K562 (cell line): ENCODE measurements at regions not wholly inside any gene's neighbourhood (a gene's known extent, or its start where the extent isn't known, plus 50 kb on each side); places are given as distances from the start of the nearest gene placed in this dataset.
"Not testable (repeated sequence)": the region's sequence is repeated elsewhere in the genome, so short reads cannot be mapped to it uniquely, and the experiment has no call there.

Experiments
- ATAC-seq: fragments of 200-7000 bp; cut with Tn5 transposase; 3 replicates; pipeline ENCODE4 v1.9.1; 2020; ENCODE audit warnings: moderate library complexity
- BruUV-seq: library from RNA; stranded (reverse); fragments of 400-500 nt; replicated peaks from 2 replicates; lab custom pipeline; 2021; lab: Mats Ljungman, UMichigan
- CTCF ChIA-PET: fragments of 300-600 bp; formaldehyde crosslinking; extraction: SDS; loops from one replicate; lab custom pipeline; 2021; ENCODE audit warnings: low intra/inter-chr PET ratio; lab: Yijun Ruan, JAX
- POLR2A ChIA-PET: fragments of 300-600, 350-650 bp; sonication (Branson Sonifier 250); formaldehyde crosslinking; extraction: SDS; loops from one replicate; lab custom pipeline; 2021; ENCODE audit warnings: antibody characterized with exemption, inconsistent platforms; lab: Yijun Ruan, JAX
- DNase-seq, 4 experiments: peaks; one replicate each; pipeline versions ENCODE4 v3.0.0 to v3.0.0-alpha.2; 2011 to 2018; ENCODE audit warnings: low spot score in 3 of 4, mixed read lengths in 3 of 4; ENCODE audit errors: extremely low read depth in 1 of 4
- FAIRE-seq: peaks from 2 replicates; lab custom pipeline; 2011; peaks lifted over from hg19 to GRCh38; lab: Jason Lieb, UNC
- H2AFZ ChIP-seq: 2 replicates; pipeline ENCODE4 v1.6.0; 2011; ENCODE audit warnings: low read depth, low read length, control low read depth, inconsistent platforms
- H3K27ac ChIP-seq: fragments of 200-600 bp; 3 replicates; pipeline ENCODE4 v1.8.0; 2011; ENCODE audit warnings: low read depth, mild to moderate bottlenecking, control low read depth, inconsistent platforms, low read length, moderate library complexity, mixed read lengths; ENCODE audit errors: extremely low read depth
- H3K27me3 ChIP-seq, 2 experiments: fragments of 300-600 bp in 1 of 2; 2 replicates in 1 of 2; 3 replicates in 1 of 2; pipeline versions ENCODE4 v1.6.0 to v1.8.0; 2011; ENCODE audit warnings: inconsistent platforms in 2 of 2, low read length in 2 of 2, mild to moderate bottlenecking in 1 of 2, mixed read lengths in 1 of 2, moderate library complexity in 1 of 2; ENCODE audit not compliant: control insufficient read depth in 2 of 2, insufficient read depth in 2 of 2
- H3K36me3 ChIP-seq: fragments of 300-600 bp; 3 replicates; pipeline ENCODE4 v1.8.0; 2011; ENCODE audit warnings: mild to moderate bottlenecking, low read length, inconsistent platforms; ENCODE audit not compliant: control insufficient read depth, insufficient read depth
- H3K4me1 ChIP-seq, 2 experiments: fragments of 200-600 bp in 1 of 2; replicated peaks in 1 of 2; 2 replicates in 1 of 2; 3 replicates in 1 of 2; pipeline versions ENCODE4 v1.5.1 to v1.8.0; 2011; ENCODE audit warnings: inconsistent platforms in 2 of 2, low read length in 2 of 2, mild to moderate bottlenecking in 1 of 2, mixed read lengths in 1 of 2, moderate library complexity in 1 of 2; ENCODE audit not compliant: control insufficient read depth in 2 of 2, insufficient read depth in 2 of 2
- H3K4me2 ChIP-seq: 2 replicates; pipeline ENCODE4 v1.6.1; 2011; ENCODE audit warnings: low read length, control low read depth, inconsistent platforms, mixed read lengths; ENCODE audit not compliant: insufficient read depth
- H3K4me3 ChIP-seq: fragments of 200-600 bp; sonication (generic), shearing (Covaris generic); 2 replicates; pipeline ENCODE4 v1.5.1; 2016; ENCODE audit warnings: control low read depth, inconsistent platforms
- H3K79me2 ChIP-seq: fragments of 200-600 bp; 3 replicates; pipeline ENCODE4 v1.8.0; 2011; ENCODE audit warnings: low read length, inconsistent platforms; ENCODE audit not compliant: control insufficient read depth, insufficient read depth
- H3K9ac ChIP-seq, 2 experiments: 2 replicates each; pipeline versions ENCODE4 v1.6.0 to v1.6.1; 2011; ENCODE audit warnings: low read depth in 2 of 2, low read length in 2 of 2, control low read depth in 1 of 2, inconsistent platforms in 1 of 2, mild to moderate bottlenecking in 1 of 2, mixed read lengths in 1 of 2; ENCODE audit not compliant: insufficient read depth in 1 of 2
- H3K9me1 ChIP-seq: one replicate; pipeline ENCODE4 v1.6.0; 2011; ENCODE audit warnings: inconsistent platforms, mild to moderate bottlenecking, low read length, moderate library complexity; ENCODE audit not compliant: control insufficient read depth, insufficient read depth
- H3K9me3 ChIP-seq: replicated peaks from 2 replicates; pipeline ENCODE4 v1.5.1; 2011; ENCODE audit warnings: low read depth, low read length, inconsistent platforms; ENCODE audit not compliant: control insufficient read depth, insufficient read depth
- H4K20me1 ChIP-seq: replicated peaks from 2 replicates; pipeline ENCODE4 v1.6.1; 2011; ENCODE audit warnings: low read length, inconsistent platforms, mixed read lengths; ENCODE audit not compliant: control insufficient read depth, insufficient read depth
- BMI1 ChIP-seq: fragments of 150-350 bp; IDR thresholded peaks from 2 replicates; pipeline ENCODE4 v1.6.1; 2014; ENCODE audit warnings: low read length
- NR2C1 ChIP-seq, 2 experiments: fragments of 450-650 bp; IDR thresholded peaks; 2 replicates each; pipeline ENCODE4 v1.6.1; 2017; ENCODE audit warnings: mild to moderate bottlenecking in 2 of 2, antibody characterized with exemption in 1 of 2, inconsistent platforms in 1 of 2, missing compliant biosample characterization in 1 of 2, missing genetic modification characterization in 1 of 2
- RB1 ChIP-seq: fragments of 450-650 bp; IDR thresholded peaks from 2 replicates; pipeline ENCODE4 v1.6.1; 2017; ENCODE audit warnings: low read depth, mild to moderate bottlenecking
- RBBP5 ChIP-seq: fragments of 200-600 bp; sonication (generic); IDR thresholded peaks from 2 replicates; pipeline ENCODE4 v1.6.1; 2012; ENCODE audit warnings: borderline replicate concordance, mild to moderate bottlenecking, low read length, control low read depth, inconsistent platforms; ENCODE audit not compliant: insufficient read depth, poor library complexity, severe bottlenecking
- ZBTB9 ChIP-seq: fragments of 450-650 bp; formaldehyde crosslinking; IDR thresholded peaks from 2 replicates; pipeline ENCODE4 v1.4.0; 2020; ENCODE audit warnings: mild to moderate bottlenecking, moderate library complexity
- ZNF75A ChIP-seq: fragments of 450-650 bp; formaldehyde crosslinking; IDR thresholded peaks from 2 replicates; pipeline ENCODE4 v1.4.0; 2020; ENCODE audit warnings: mild to moderate bottlenecking
- WGBS: fragments of 100-300 bp; shearing (Covaris generic); methylation state at CpG from one replicate; pipeline ENCODE4 v1.1.6; 2016; ENCODE audit warnings: low coverage, mixed read lengths; ENCODE audit not compliant: insufficient coverage; ENCODE audit errors: missing lambda C conversion rate; 5-methylcytosine and 5-hydroxymethylcytosine counted together
- in situ Hi-C: fragments of 300-500 bp; cut with MboI; formaldehyde crosslinking; loops from 4 replicates; pipeline ENCODE4 v1.15.0; 2018; ENCODE audit warnings: inconsistent platforms, mixed read lengths
- intact Hi-C: fragments of 100-400 bp; cut with micrococcal nuclease; formaldehyde crosslinking; loops from 2 replicates; pipeline ENCODE4 v1.14.2; 2022
- TF ChIP-seq, protein P1 (sequence below): sonication (generic); formaldehyde crosslinking; IDR thresholded peaks from 2 replicates; pipeline ENCODE4 v1.8.1; 2023; ENCODE audit warnings: mild to moderate bottlenecking, missing genetic modification reagents
- TF ChIP-seq, protein P2 (sequence below): sonication (generic); formaldehyde crosslinking; IDR thresholded peaks from 2 replicates; pipeline ENCODE4 v1.8.1; 2023; ENCODE audit warnings: mild to moderate bottlenecking, missing genetic modification reagents, moderate library complexity
- TF ChIP-seq, protein P3 (sequence below): fragments of 250-450 bp; sonication (Bioruptor Pico); IDR thresholded peaks from 2 replicates; pipeline ENCODE4 v1.8.0; 2022; ENCODE audit warnings: inconsistent platforms, mild to moderate bottlenecking, moderate library complexity, borderline replicate concordance

GRCh38 chr7:119886525-119886924 lies 386.4 kb upstream of the KCND2 start:
- peak; percentile 95 for TF ChIP-seq ZNF75A (CRISPR knock-in tag)
- DNase-seq, H3K4me1 ChIP-seq, H3K4me3 ChIP-seq, in situ Hi-C loops, H3K4me2 ChIP-seq, ATAC-seq, POLR2A ChIA-PET, H3K27ac ChIP-seq, H3K9ac ChIP-seq, H3K9me1 ChIP-seq, H4K20me1 ChIP-seq, H2AFZ ChIP-seq, H3K27me3 ChIP-seq, CTCF ChIA-PET, BruUV-seq, FAIRE-seq, intact Hi-C loops: not testable (repeated sequence)
- 56% methylated on average over 3 of the region's 3 CpGs for WGBS
- Histone ChIP-seq H3K79me2 (peaks cover 92% of the 10 kb centered on the region), H3K36me3 (peaks cover 39% of the 10 kb centered on the region), H3K9me3 (peaks cover 15% of the 10 kb centered on the region)

DNA sequence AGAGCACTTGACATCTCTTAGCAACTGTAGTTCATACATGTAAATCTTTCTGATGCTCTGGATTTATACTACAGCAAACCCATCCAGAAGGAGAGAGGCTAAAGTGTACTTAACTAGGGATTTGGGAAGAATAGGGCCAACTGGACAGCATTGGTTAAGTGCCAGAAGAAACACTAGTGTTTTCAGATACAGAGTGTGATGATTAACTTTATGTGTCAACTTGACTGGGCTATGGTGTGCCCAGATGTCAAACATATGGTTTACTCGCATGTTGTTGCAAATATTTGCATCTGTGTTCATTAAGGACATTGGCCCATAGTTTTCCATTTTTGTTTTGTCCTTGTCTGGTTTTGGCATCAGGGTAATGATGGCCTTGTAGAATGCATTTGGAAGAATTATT lies 384.7 kb upstream of the KCND2 start:
- H3K27me3 ChIP-seq = no peaks in the 10 kb centered on the region
- H3K36me3 ChIP-seq = peaks cover 39% of the 10 kb centered on the region
- FAIRE-seq = no peak
- H3K9me1 ChIP-seq = no peaks in the 10 kb centered on the region
- ATAC-seq = no peak
- no peak for DNase-seq
- in situ Hi-C loops (no loop called here), intact Hi-C loops (no loop called here)
- H3K4me2 ChIP-seq = no peak overlapping the region
- no peak overlapping the region for H3K4me3 ChIP-seq
- no peak overlapping the region for H3K27ac ChIP-seq
- CTCF ChIA-PET = no interaction called here
- 65% methylated on average over 1 of the region's 1 CpG for WGBS
- H3K9ac ChIP-seq = no peak overlapping the region
- no peaks in the 10 kb centered on the region for H4K20me1 ChIP-seq
- no peaks in the 10 kb centered on the region for H3K4me1 ChIP-seq
- no TSS peak for BruUV-seq
- peaks cover 15% of the 10 kb centered on the region for H3K9me3 ChIP-seq
- POLR2A ChIA-PET = no interaction called here
- H2AFZ ChIP-seq = no peak overlapping the region
- H3K79me2 ChIP-seq = peaks cover 98% of the 10 kb centered on the region
- TF ChIP-seq NR2C1 (IDR thresholded peaks at IDR 0.05) = no peak
- no peak for TF ChIP-seq NR2C1 (tag; IDR thresholded peaks at IDR 0.05)
- no peak for TF ChIP-seq RBBP5
- TF ChIP-seq, protein P1, sequence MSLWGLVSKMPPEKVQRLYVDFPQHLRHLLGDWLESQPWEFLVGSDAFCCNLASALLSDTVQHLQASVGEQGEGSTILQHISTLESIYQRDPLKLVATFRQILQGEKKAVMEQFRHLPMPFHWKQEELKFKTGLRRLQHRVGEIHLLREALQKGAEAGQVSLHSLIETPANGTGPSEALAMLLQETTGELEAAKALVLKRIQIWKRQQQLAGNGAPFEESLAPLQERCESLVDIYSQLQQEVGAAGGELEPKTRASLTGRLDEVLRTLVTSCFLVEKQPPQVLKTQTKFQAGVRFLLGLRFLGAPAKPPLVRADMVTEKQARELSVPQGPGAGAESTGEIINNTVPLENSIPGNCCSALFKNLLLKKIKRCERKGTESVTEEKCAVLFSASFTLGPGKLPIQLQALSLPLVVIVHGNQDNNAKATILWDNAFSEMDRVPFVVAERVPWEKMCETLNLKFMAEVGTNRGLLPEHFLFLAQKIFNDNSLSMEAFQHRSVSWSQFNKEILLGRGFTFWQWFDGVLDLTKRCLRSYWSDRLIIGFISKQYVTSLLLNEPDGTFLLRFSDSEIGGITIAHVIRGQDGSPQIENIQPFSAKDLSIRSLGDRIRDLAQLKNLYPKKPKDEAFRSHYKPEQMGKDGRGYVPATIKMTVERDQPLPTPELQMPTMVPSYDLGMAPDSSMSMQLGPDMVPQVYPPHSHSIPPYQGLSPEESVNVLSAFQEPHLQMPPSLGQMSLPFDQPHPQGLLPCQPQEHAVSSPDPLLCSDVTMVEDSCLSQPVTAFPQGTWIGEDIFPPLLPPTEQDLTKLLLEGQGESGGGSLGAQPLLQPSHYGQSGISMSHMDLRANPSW = no peak
- no peak for TF ChIP-seq ZBTB9 (CRISPR knock-in tag)
- TF ChIP-seq, protein P2, sequence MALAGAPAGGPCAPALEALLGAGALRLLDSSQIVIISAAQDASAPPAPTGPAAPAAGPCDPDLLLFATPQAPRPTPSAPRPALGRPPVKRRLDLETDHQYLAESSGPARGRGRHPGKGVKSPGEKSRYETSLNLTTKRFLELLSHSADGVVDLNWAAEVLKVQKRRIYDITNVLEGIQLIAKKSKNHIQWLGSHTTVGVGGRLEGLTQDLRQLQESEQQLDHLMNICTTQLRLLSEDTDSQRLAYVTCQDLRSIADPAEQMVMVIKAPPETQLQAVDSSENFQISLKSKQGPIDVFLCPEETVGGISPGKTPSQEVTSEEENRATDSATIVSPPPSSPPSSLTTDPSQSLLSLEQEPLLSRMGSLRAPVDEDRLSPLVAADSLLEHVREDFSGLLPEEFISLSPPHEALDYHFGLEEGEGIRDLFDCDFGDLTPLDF (CRISPR knock-in tag) = no peak
- TF ChIP-seq RB1 = no peak
- TF ChIP-seq, protein P3, sequence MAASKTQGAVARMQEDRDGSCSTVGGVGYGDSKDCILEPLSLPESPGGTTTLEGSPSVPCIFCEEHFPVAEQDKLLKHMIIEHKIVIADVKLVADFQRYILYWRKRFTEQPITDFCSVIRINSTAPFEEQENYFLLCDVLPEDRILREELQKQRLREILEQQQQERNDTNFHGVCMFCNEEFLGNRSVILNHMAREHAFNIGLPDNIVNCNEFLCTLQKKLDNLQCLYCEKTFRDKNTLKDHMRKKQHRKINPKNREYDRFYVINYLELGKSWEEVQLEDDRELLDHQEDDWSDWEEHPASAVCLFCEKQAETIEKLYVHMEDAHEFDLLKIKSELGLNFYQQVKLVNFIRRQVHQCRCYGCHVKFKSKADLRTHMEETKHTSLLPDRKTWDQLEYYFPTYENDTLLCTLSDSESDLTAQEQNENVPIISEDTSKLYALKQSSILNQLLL (CRISPR knock-in tag) = no peak
- no peak for TF ChIP-seq BMI1
